ENCODE measurements at regions not wholly inside any gene's neighbourhood (a gene's known extent, or its start where the extent isn't known, plus 50 kb on each side); places are given as distances from the start of the nearest gene placed in this dataset.

DNA sequence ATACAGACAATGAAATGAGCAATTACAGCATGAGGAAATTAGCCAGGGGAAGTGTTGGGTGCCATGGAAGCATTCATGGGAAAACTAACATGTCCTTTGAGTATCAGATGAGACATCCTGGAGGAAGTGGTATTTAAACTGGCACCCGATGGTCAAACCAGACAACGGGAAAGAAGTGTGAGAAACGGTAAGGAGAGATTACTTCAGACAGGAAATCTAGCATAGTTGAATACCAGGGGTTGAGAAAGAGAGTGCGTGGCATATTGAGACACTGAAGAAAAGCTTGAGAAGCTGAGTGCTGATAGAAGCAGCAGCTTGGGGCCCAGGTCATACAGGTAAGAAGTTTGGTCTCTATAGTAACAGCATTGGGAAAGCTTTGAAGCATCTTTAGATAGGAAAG, 175.3 kb downstream of the C11orf87 start:
- no peak for TF ChIP-seq CTCF (IDR thresholded peaks at IDR 0.05)
- no peak overlapping the region for H3K4me3 ChIP-seq
- H3K27ac ChIP-seq: no peak overlapping the region
- 74 to 95% (median 83%) methylated on average over 4 of the region's 4 CpGs for WGBS, 3 donors
- H3K9me3 ChIP-seq: no peaks in the 10 kb centered on the region
- ATAC-seq: no peak
- no peak for DNase-seq
- H3K27me3 ChIP-seq (ENCODE audit: insufficient read depth in 3 of 3, low read length in 2 of 3): no peaks in the 10 kb centered on the region
- H3K36me3 ChIP-seq (ENCODE audit: insufficient read depth in 1 of 2, low read depth in 1 of 2): no peaks in the 10 kb centered on the region
- intact Hi-C loops (cut with DNase I): no loop called here
- H3K4me1 ChIP-seq: no peaks in the 10 kb centered on the region

GRCh38 chr11:109604481-109605400, 182.8 kb downstream of the C11orf87 start:
- H3K36me3 ChIP-seq (ENCODE audit: insufficient read depth in 1 of 2, low read depth in 1 of 2): no peaks in the 10 kb centered on the region
- intact Hi-C loops (cut with DNase I): no loop called here
- H3K9me3 ChIP-seq: no peaks in the 10 kb centered on the region
- no peak overlapping the region for H3K27ac ChIP-seq
- DNase-seq (no peak), ATAC-seq (no peak)
- TF ChIP-seq CTCF (IDR thresholded peaks at IDR 0.05): no peak
- no peak overlapping the region for H3K4me3 ChIP-seq
- H3K27me3 ChIP-seq (ENCODE audit: insufficient read depth in 3 of 3, low read length in 2 of 3): no peaks in the 10 kb centered on the region
- WGBS, 3 donors: 37 to 52% (median 50%) methylated on average over 3 of the region's 3 CpGs
- no peaks in the 10 kb centered on the region for H3K4me1 ChIP-seq

DNA sequence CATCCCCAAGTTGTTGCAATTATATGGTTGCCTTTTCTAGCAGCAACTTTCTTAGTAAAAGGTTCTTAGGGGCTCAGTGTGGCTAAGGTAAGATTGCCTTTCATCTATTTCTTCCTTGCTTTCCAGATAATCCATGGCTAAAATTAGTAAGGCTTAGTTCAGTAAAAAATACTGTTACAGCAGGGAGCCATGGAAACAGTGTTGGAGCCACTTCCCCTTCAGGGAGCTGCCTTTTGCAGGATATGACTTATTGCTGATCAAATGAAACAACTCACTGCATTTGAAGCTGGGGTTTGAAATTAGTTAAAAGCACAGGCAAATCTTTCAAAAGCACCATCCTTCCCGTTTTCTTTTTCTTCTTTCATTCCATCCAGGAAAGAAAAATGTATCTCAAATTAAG, 184.3 kb downstream of the C11orf87 start:
- intact Hi-C loops (cut with DNase I): no loop called here
- Histone ChIP-seq H3K9me3 (no peaks in the 10 kb centered on the region), H3K36me3 (ENCODE audit: insufficient read depth in 1 of 2, low read depth in 1 of 2) (no peaks in the 10 kb centered on the region), H3K4me1 (no peaks in the 10 kb centered on the region), H3K4me3 (no peak overlapping the region), H3K27ac (no peak overlapping the region), H3K27me3 (ENCODE audit: insufficient read depth in 3 of 3, low read length in 2 of 3) (no peaks in the 10 kb centered on the region)
- no peak for TF ChIP-seq CTCF (IDR thresholded peaks at IDR 0.05)
- DNase-seq: no peak
- 46 to 53% (median 46%) methylated on average over 1 of the region's 1 CpG for WGBS, 3 donors
- ATAC-seq: no peak

DNA sequence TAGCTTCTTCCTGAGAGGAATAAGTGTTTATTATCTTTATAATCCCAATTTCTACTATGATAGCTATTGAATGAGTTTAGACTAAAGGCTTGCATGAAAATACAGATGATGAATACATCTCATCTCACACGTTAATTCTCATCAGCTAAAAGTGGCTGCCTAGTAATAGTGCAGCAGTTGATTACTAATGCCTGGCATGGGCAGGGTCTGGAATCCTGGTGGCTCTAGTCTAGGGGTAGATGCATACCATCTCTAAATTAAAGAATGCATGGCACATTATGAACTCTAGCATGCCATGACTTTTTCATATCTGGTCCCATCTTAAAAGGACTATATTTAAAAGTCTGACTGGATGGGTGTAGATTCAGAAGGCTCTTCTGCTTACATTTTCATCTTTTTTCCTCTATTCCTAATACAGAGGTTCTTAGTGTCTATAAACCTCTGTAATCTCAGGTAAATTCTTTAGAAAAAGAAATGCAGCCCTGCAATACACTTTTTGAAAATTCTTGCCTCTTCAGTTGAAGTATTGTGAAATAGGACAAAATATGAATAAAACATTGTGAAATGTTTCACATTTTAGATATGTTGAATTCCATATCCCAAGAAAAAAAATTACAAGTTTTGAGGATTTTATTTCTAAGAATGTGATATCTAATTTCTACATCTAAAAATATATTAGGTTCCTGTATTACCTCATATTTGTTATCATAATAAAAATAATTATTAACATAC, 187.6 kb downstream of the C11orf87 start:
- no peaks in the 10 kb centered on the region for H3K4me1 ChIP-seq
- no peaks in the 10 kb centered on the region for H3K36me3 ChIP-seq (ENCODE audit: insufficient read depth in 1 of 2, low read depth in 1 of 2)
- no peak overlapping the region for H3K4me3 ChIP-seq
- H3K9me3 ChIP-seq: no peaks in the 10 kb centered on the region
- intact Hi-C loops (cut with DNase I): no loop called here
- H3K27ac ChIP-seq: no peak overlapping the region
- TF ChIP-seq CTCF (IDR thresholded peaks at IDR 0.05): no peak
- no peak for DNase-seq
- H3K27me3 ChIP-seq (ENCODE audit: insufficient read depth in 3 of 3, low read length in 2 of 3): no peaks in the 10 kb centered on the region
- no peak for ATAC-seq
- 81 to 89% (median 85%) methylated on average over 1 of the region's 1 CpG for WGBS, 3 donors

All from psoas muscle (tissue), 7 donors.